Thyroid gland (tissue), 4 donors: ENCODE measurements at regions not wholly inside any gene's neighbourhood (a gene's known extent, or its start where the extent isn't known, plus 50 kb on each side); places are given as distances from the start of the nearest gene placed in this dataset.

Experiments
- CTCF ChIP-seq, 6 experiments: fragments of 200-600 bp in 3 of 6; fragments of 450-650 bp in 3 of 6; sonication (generic) in 3 of 6; IDR thresholded peaks; one replicate each; pipeline ENCODE4 v1.5.1; 2016 to 2019; ENCODE audit warnings: antibody characterized with exemption in 6 of 6, mild to moderate bottlenecking in 2 of 6, inconsistent platforms in 1 of 6, moderate library complexity in 1 of 6
- POLR2A ChIP-seq, 2 donors: fragments of 450-650 bp; IDR thresholded peaks; one replicate each; pipeline ENCODE4 v1.6.1; 2017; ENCODE audit warnings: antibody characterized with exemption in 2 of 2, mild to moderate bottlenecking in 2 of 2, moderate library complexity in 1 of 2

GRCh38 chr3:22966349-22966748, 236.8 kb upstream of the UBE2E2 start:
- TF ChIP-seq CTCF (IDR thresholded peaks at IDR 0.05) (no peak), POLR2A (IDR thresholded peaks at IDR 0.05) (no peak)
